ENCODE measurements at regions not wholly inside any gene's neighbourhood (a gene's known extent, or its start where the extent isn't known, plus 50 kb on each side); places are given as distances from the start of the nearest gene placed in this dataset.

- H3K4me1 ChIP-seq (ENCODE audit: control insufficient read depth in 1 of 2, insufficient read depth in 2 of 2, low read length in 2 of 2): no peaks in the 10 kb centered on the region
- H3K9ac ChIP-seq (ENCODE audit: low read depth in 1 of 2, low read length in 2 of 2): no peak overlapping the region
- no peaks in the 10 kb centered on the region for H3K27me3 ChIP-seq (ENCODE audit: control insufficient read depth in 1 of 2, insufficient read depth in 2 of 2, low read length in 2 of 2)
- H3K9me3 ChIP-seq (ENCODE audit: control insufficient read depth in 1 of 2, low read length in 2 of 2): no peaks in the 10 kb centered on the region
- no peak overlapping the region for H3K27ac ChIP-seq (ENCODE audit: low read depth, low read length)
- H3K36me3 ChIP-seq (ENCODE audit: control insufficient read depth in 1 of 2, insufficient read depth in 2 of 2, low read length in 2 of 2): no peaks in the 10 kb centered on the region
- no peak overlapping the region for H3K4me3 ChIP-seq (ENCODE audit: low read depth in 1 of 2, low read length in 2 of 2)
These were observed 82.5 kb upstream of the ARL4C start for GRCh38 chr2:234579231-234579962.

- H3K27ac ChIP-seq (ENCODE audit: low read depth, low read length): no peak overlapping the region
- H3K27me3 ChIP-seq (ENCODE audit: control insufficient read depth in 1 of 2, insufficient read depth in 2 of 2, low read length in 2 of 2): no peaks in the 10 kb centered on the region
- H3K4me1 ChIP-seq (ENCODE audit: control insufficient read depth in 1 of 2, insufficient read depth in 2 of 2, low read length in 2 of 2): no peaks in the 10 kb centered on the region
- H3K9ac ChIP-seq (ENCODE audit: low read depth in 1 of 2, low read length in 2 of 2): no peak overlapping the region
- H3K36me3 ChIP-seq (ENCODE audit: control insufficient read depth in 1 of 2, insufficient read depth in 2 of 2, low read length in 2 of 2): no peaks in the 10 kb centered on the region
- no peak overlapping the region for H3K4me3 ChIP-seq (ENCODE audit: low read depth in 1 of 2, low read length in 2 of 2)
- H3K9me3 ChIP-seq (ENCODE audit: control insufficient read depth in 1 of 2, low read length in 2 of 2): no peaks in the 10 kb centered on the region
These were observed 81.5 kb upstream of the ARL4C start for GRCh38 chr2:234578389-234578788.

GRCh38 chr2:234577191-234577590, 80.3 kb upstream of the ARL4C start:
- Histone ChIP-seq H3K27me3 (ENCODE audit: control insufficient read depth in 1 of 2, insufficient read depth in 2 of 2, low read length in 2 of 2) (no peaks in the 10 kb centered on the region), H3K4me1 (ENCODE audit: control insufficient read depth in 1 of 2, insufficient read depth in 2 of 2, low read length in 2 of 2) (no peaks in the 10 kb centered on the region), H3K9me3 (ENCODE audit: control insufficient read depth in 1 of 2, low read length in 2 of 2) (no peaks in the 10 kb centered on the region), H3K4me3 (ENCODE audit: low read depth in 1 of 2, low read length in 2 of 2) (no peak overlapping the region), H3K9ac (ENCODE audit: low read depth in 1 of 2, low read length in 2 of 2) (no peak overlapping the region), H3K36me3 (ENCODE audit: control insufficient read depth in 1 of 2, insufficient read depth in 2 of 2, low read length in 2 of 2) (no peaks in the 10 kb centered on the region), H3K27ac (ENCODE audit: low read depth, low read length) (no peak overlapping the region)

GRCh38 chr2:234571620-234572407, 74.9 kb upstream of the ARL4C start:
- Histone ChIP-seq H3K4me1 (ENCODE audit: control insufficient read depth in 1 of 2, insufficient read depth in 2 of 2, low read length in 2 of 2) (no peaks in the 10 kb centered on the region), H3K27ac (ENCODE audit: low read depth, low read length) (no peak overlapping the region), H3K9me3 (ENCODE audit: control insufficient read depth in 1 of 2, low read length in 2 of 2) (no peaks in the 10 kb centered on the region), H3K9ac (ENCODE audit: low read depth in 1 of 2, low read length in 2 of 2) (no peak overlapping the region), H3K4me3 (ENCODE audit: low read depth in 1 of 2, low read length in 2 of 2) (no peak overlapping the region), H3K36me3 (ENCODE audit: control insufficient read depth in 1 of 2, insufficient read depth in 2 of 2, low read length in 2 of 2) (no peaks in the 10 kb centered on the region), H3K27me3 (ENCODE audit: control insufficient read depth in 1 of 2, insufficient read depth in 2 of 2, low read length in 2 of 2) (no peaks in the 10 kb centered on the region)

GRCh38 chr2:234570476-234570875, 73.6 kb upstream of the ARL4C start:
- Histone ChIP-seq H3K27me3 (ENCODE audit: control insufficient read depth in 1 of 2, insufficient read depth in 2 of 2, low read length in 2 of 2) (no peaks in the 10 kb centered on the region), H3K9ac (ENCODE audit: low read depth in 1 of 2, low read length in 2 of 2) (no peak overlapping the region), H3K36me3 (ENCODE audit: control insufficient read depth in 1 of 2, insufficient read depth in 2 of 2, low read length in 2 of 2) (no peaks in the 10 kb centered on the region), H3K27ac (ENCODE audit: low read depth, low read length) (no peak overlapping the region), H3K4me1 (ENCODE audit: control insufficient read depth in 1 of 2, insufficient read depth in 2 of 2, low read length in 2 of 2) (no peaks in the 10 kb centered on the region), H3K9me3 (ENCODE audit: control insufficient read depth in 1 of 2, low read length in 2 of 2) (no peaks in the 10 kb centered on the region), H3K4me3 (ENCODE audit: low read depth in 1 of 2, low read length in 2 of 2) (no peak overlapping the region)

- no peaks in the 10 kb centered on the region for H3K36me3 ChIP-seq (ENCODE audit: control insufficient read depth in 1 of 2, insufficient read depth in 2 of 2, low read length in 2 of 2)
- no peak overlapping the region for H3K27ac ChIP-seq (ENCODE audit: low read depth, low read length)
- no peaks in the 10 kb centered on the region for H3K4me1 ChIP-seq (ENCODE audit: control insufficient read depth in 1 of 2, insufficient read depth in 2 of 2, low read length in 2 of 2)
- no peak overlapping the region for H3K4me3 ChIP-seq (ENCODE audit: low read depth in 1 of 2, low read length in 2 of 2)
- no peaks in the 10 kb centered on the region for H3K9me3 ChIP-seq (ENCODE audit: control insufficient read depth in 1 of 2, low read length in 2 of 2)
- no peak overlapping the region for H3K9ac ChIP-seq (ENCODE audit: low read depth in 1 of 2, low read length in 2 of 2)
- no peaks in the 10 kb centered on the region for H3K27me3 ChIP-seq (ENCODE audit: control insufficient read depth in 1 of 2, insufficient read depth in 2 of 2, low read length in 2 of 2)
These were observed 73.0 kb upstream of the ARL4C start for GRCh38 chr2:234569776-234570430.

- Histone ChIP-seq H3K36me3 (ENCODE audit: control insufficient read depth in 1 of 2, insufficient read depth in 2 of 2, low read length in 2 of 2) (no peaks in the 10 kb centered on the region), H3K27ac (ENCODE audit: low read depth, low read length) (no peak overlapping the region), H3K4me1 (ENCODE audit: control insufficient read depth in 1 of 2, insufficient read depth in 2 of 2, low read length in 2 of 2) (no peaks in the 10 kb centered on the region), H3K9ac (ENCODE audit: low read depth in 1 of 2, low read length in 2 of 2) (no peak overlapping the region), H3K4me3 (ENCODE audit: low read depth in 1 of 2, low read length in 2 of 2) (no peak overlapping the region), H3K27me3 (ENCODE audit: control insufficient read depth in 1 of 2, insufficient read depth in 2 of 2, low read length in 2 of 2) (no peaks in the 10 kb centered on the region), H3K9me3 (ENCODE audit: control insufficient read depth in 1 of 2, low read length in 2 of 2) (no peaks in the 10 kb centered on the region)
These were observed 69.7 kb upstream of the ARL4C start for GRCh38 chr2:234566622-234567021.

GRCh38 chr2:234565842-234566619, 69.2 kb upstream of the ARL4C start:
- Histone ChIP-seq H3K4me3 (ENCODE audit: low read depth in 1 of 2, low read length in 2 of 2) (no peak overlapping the region), H3K27ac (ENCODE audit: low read depth, low read length) (no peak overlapping the region), H3K36me3 (ENCODE audit: control insufficient read depth in 1 of 2, insufficient read depth in 2 of 2, low read length in 2 of 2) (no peaks in the 10 kb centered on the region), H3K4me1 (ENCODE audit: control insufficient read depth in 1 of 2, insufficient read depth in 2 of 2, low read length in 2 of 2) (no peaks in the 10 kb centered on the region), H3K9me3 (ENCODE audit: control insufficient read depth in 1 of 2, low read length in 2 of 2) (no peaks in the 10 kb centered on the region), H3K9ac (ENCODE audit: low read depth in 1 of 2, low read length in 2 of 2) (no peak overlapping the region), H3K27me3 (ENCODE audit: control insufficient read depth in 1 of 2, insufficient read depth in 2 of 2, low read length in 2 of 2) (no peaks in the 10 kb centered on the region)

- Histone ChIP-seq H3K9me3 (ENCODE audit: control insufficient read depth in 1 of 2, low read length in 2 of 2) (no peaks in the 10 kb centered on the region), H3K27me3 (ENCODE audit: control insufficient read depth in 1 of 2, insufficient read depth in 2 of 2, low read length in 2 of 2) (no peaks in the 10 kb centered on the region), H3K4me3 (ENCODE audit: low read depth in 1 of 2, low read length in 2 of 2) (no peak overlapping the region), H3K36me3 (ENCODE audit: control insufficient read depth in 1 of 2, insufficient read depth in 2 of 2, low read length in 2 of 2) (no peaks in the 10 kb centered on the region), H3K9ac (ENCODE audit: low read depth in 1 of 2, low read length in 2 of 2) (no peak overlapping the region), H3K4me1 (ENCODE audit: control insufficient read depth in 1 of 2, insufficient read depth in 2 of 2, low read length in 2 of 2) (no peaks in the 10 kb centered on the region), H3K27ac (ENCODE audit: low read depth, low read length) (no peak overlapping the region)
These were observed 68.3 kb upstream of the ARL4C start for GRCh38 chr2:234565201-234565600.
